NCI-H1105 treated with DMSO at 0.1 percent for 48 hours (cell line): ENCODE measurements at regions not wholly inside any gene's neighbourhood (a gene's known extent, or its start where the extent isn't known, plus 50 kb on each side); places are given as distances from the start of the nearest gene placed in this dataset.
"Not testable (repeated sequence)": the region's sequence is repeated elsewhere in the genome, so short reads cannot be mapped to it uniquely, and the experiment has no call there.

Experiments
- DNase-seq: peaks from one replicate; lab custom pipeline; 2025; lab: John Stamatoyannopoulos, UW

DNA sequence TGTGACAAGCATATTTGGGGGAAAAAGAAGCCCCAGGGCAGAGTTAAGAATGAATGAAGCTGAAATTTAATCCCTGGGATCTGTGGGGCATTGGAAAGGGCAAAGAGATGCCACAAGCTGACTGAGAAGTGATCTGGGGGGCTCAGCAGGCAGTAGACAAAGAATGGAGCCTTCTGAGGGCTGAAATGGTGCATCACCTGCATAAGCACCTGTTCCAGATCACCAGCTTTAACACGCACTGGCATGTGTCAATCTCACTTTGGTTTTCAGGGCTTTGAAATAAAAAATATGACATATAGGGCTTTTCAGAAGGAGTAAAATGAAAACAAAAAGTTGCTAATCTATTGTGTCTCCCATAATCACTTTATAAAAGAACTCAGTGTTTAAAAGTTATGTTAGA lies 210.8 kb upstream of the ARHGEF26 start:
- DNase-seq: peak; percentile 28

DNA sequence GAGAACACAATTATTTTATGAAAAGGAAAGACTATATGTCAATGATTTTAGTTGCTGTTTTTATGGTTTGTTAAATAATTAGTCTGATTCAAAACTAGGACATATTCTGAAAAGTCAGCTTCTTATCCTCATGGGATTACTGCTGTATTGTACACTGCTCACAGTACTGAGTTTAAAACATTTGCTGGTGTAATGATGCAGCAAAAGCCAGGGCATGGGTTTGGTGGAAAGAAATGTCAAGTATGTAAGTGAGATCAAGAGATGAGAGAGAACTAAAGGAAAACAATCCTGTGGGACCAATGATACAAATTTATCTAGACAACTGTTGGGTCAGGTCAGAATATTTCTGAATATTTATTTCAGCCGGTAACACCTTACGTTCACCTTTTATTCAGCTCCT lies 210.1 kb upstream of the ARHGEF26 start:
- no peak for DNase-seq

GRCh38 chr3:153919773-153920172 lies 201.4 kb upstream of the ARHGEF26 start:
- no peak for DNase-seq

- DNase-seq: no peak
Measured at GRCh38 chr3:153921826-153922225, 199.4 kb upstream of the ARHGEF26 start.

- no peak for DNase-seq
Measured at GRCh38 chr3:153925841-153926514, 195.2 kb upstream of the ARHGEF26 start.

DNA sequence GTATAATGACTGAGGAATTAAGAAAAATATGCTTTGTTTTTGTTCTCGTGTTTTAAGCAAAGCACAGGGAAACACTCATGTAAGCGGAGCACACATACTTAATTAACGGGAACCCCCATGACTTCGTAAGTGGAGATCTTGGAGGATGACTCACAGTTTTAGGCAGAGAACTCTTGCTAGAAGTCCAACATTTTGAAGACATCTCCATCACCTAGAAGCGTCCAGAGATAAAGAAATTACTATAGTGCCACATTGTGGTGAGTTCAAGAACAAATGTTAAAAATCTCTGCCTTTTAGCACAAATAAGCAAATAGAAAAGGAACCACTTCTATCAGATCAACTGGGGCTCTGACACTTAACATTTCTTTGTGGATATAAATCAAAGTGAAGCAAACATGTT lies 194.1 kb upstream of the ARHGEF26 start:
- no peak for DNase-seq

GRCh38 chr3:153928851-153929250 lies 192.3 kb upstream of the ARHGEF26 start:
- DNase-seq: no peak

GRCh38 chr3:153933481-153933880 lies 187.7 kb upstream of the ARHGEF26 start:
- DNase-seq: not testable (repeated sequence)

- DNase-seq: no peak
Measured at GRCh38 chr3:153944084-153944483, 177.1 kb upstream of the ARHGEF26 start.

DNA sequence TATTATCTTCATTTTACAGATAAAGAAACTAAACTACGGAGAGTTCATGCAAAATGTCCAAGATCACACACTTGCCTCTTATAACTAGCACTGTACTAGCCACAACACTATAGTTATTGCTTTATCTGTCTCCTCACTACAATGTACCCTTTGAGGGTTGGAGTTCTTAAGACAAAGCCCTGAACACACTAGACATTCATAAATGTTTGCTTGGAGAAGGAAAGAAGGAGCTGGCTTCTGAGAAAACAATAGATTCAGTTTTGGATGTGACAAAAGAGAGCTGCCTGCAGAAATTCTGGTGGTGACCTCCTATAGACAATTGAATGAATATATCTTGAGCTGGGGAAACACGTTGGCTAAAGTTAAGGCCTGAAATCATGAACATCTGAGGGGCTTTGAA lies 169.9 kb upstream of the ARHGEF26 start:
- DNase-seq: no peak

DNA sequence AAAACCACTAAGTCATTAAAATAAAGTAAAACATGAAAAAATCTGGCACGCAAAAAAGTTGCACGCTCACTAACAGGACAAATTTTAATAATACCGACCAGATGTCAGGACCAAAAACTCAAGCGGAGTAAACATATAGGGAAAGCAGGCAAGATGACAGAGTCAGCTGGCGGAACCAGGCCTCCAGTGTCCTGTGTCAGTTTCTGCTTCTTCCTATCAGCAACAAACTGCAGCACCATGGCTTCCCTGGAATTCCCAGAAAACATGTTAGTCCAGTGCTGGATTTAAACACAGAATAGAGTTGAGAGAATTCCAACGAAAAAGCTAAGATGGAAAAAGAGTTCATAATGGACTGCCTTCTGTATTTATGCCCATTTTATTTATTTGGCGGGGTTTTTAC lies 169.1 kb upstream of the ARHGEF26 start:
- no peak for DNase-seq

GRCh38 chr3:153956613-153957012 lies 164.6 kb upstream of the ARHGEF26 start:
- DNase-seq: no peak

GRCh38 chr3:153957421-153957820 lies 163.8 kb upstream of the ARHGEF26 start:
- no peak for DNase-seq

GRCh38 chr3:153958635-153959595 lies 162.3 kb upstream of the ARHGEF26 start:
- DNase-seq: no peak

DNA sequence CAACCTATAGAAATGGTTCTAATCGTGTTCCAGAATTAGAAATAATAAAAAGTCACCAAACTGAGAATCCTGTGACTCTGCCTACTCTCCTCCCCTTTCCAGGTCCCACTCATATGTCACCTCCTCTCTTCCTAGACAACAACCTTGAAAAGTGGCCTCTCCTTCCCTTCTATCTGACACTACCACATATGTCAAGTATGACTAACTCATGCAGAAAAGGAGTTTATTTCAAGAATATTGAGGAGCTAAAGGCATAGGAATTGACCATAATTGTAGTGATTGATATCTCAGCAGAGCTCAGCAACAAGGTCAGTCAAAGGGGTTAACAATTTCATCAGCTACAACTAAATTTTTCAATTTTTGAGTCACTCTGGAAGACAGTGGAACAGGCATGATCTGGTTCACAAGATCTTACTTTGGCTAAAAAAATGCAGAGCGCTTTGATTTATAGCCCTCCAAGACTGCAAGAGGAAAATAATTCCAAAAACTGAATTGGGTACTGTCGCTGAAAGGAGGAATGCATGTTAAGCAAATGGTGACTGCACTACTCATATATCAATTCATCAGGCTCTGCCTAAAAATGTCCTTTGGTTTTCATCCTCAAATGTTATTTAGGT lies 160.6 kb upstream of the ARHGEF26 start:
- DNase-seq: no peak

DNA sequence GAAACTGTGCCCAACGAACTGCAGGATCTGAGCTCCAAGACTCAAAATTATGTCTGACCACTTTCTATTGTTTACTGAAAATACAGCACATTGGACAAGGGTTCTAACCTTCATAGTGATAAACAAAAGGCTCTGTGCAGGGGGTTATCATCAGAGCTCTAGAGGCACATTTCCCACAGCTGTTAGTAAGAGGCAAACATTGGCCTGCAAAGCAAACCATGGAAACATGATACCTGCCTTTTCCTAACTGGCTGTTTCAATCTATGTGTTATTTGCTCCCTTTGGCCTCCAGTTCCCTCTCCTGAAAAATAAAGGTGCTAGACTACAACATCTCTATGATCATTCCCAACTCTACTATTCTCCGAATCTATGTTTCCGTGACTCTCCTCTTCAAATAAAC lies 159.7 kb upstream of the ARHGEF26 start:
- peak; percentile 75 for DNase-seq

DNA sequence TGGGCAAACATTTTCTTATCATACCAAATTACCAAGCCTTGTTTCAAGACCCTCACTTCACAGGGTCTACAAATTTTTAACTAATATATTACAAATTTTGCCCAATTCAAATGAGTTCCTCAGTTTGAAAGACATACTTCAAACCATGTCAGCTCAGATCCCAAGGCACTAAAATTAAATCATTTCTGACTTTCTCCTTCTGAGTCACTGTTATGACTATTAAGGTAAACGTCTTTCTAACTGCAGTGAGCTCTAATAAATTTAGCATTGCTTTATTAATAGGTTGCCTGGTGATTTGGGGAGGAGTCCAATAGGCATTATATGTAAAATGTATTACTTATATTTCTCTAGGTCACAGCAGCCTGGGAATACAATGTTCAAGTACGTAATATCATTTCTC lies 158.2 kb upstream of the ARHGEF26 start:
- no peak for DNase-seq

DNA sequence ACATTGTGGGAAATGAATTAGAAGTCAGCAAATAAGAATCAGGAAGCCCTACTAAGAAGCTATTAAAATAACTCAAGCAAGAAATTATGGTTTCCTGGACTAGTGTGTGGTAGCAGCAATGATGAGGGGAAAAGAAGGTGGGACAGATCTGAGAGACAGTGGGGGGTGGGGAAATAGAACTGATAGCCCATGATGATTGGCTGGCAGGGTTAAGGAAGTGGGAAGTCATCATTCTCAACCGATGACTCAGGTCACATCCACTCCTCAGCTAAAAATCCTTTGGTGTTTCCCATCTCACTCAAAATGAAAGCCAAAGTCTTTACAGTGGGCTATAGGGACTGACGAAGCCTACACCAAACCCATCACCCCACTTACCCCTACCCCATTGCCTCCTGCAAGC lies 153.9 kb upstream of the ARHGEF26 start:
- no peak for DNase-seq

DNA sequence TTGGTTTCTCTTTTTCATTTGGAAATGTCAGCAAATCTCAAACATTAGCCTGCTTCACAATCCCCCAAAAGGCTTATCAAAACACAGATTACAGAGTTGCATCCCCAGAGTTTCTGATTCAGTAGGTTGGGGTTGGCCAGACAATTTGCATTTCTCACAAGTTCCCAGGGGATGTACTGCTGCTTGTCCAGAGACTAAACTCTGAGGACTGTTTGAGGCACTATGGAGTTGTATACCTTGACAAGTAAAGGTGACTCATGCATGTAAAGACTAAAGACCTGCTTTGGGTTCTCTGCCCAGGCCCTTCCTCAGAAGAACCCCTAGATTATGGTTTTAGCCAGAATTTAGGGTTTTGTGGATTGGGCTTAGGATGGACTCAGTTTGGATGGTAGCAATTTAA lies 151.1 kb upstream of the ARHGEF26 start:
- DNase-seq: no peak

DNA sequence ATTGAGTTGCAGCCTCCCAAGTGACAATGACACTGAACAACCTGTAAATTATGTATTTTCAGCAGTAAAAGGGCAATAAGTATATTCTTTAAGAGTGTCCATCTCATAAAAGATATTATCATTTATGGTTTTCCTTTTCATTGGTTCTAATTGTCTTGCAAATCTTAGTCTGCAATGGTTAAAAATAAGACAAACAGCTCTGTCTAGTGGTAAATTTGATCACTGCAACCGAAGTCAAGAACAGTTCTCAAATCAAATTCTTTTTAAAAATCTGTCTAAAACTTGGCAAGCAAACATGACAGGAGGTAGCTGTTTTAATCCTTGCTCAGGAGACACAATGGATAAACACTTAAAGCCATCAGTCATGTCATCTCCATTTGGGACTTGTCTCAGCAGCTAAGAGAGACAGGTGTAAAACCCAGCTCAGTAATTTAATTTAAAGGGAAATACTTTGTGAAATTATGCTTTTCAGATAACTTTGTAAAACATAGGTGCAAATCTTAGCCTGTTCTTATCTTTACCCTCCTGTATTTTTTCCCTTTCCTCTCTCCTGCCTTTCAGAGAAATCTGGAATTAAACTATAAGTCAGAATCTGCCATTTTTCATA lies 150.3 kb upstream of the ARHGEF26 start:
- DNase-seq: peak; percentile 64

DNA sequence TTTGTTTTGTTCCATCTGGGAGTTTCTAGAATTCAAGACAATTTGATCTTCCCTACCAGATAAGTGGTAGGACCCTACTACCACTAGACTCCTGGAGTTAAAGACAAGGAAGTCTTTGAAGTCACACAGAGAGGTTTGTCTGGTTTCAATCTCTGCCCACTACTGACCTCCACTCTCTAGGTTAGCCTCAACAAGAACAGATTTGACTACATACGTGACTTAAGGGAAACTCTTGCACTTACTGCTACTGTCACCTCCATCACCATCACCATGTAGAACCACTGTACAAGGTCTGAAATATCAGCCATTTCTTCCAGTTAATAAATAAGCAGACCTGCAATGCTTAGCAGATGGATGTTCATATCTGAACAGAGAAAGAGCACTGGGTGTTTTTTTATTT lies 148.3 kb upstream of the ARHGEF26 start:
- DNase-seq: no peak

GRCh38 chr3:153973722-153974265 lies 147.4 kb upstream of the ARHGEF26 start:
- no peak for DNase-seq
